EH (cell line): ENCODE measurements at regions not wholly inside any gene's neighbourhood (a gene's known extent, or its start where the extent isn't known, plus 50 kb on each side); places are given as distances from the start of the nearest gene placed in this dataset.

Source experiments
- DNase-seq: peaks from one replicate; pipeline ENCODE4 v3.0.0-alpha.2; 2015; ENCODE audit warnings: low read depth

DNA sequence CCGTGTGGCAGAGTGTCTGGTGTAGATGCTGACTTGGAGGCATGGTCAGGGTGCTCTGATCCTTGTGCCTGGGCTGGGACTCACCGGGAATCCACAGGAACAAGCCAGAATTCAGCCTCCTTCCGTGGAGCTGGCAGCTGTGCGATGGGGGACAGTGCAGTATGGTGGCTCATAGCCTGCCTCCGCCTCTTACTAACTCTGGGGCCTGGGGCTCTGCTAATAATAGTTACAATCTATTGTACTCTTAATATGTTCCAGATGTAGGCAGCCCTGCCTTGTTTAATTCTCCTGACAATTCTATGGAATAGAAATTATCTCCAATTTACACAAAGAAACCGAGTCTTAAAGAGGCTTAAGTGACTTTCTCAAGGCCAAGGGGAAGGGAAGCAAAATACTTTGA, 77.6 kb downstream of the PCDH1 start:
- peak; percentile 47 for DNase-seq

DNA sequence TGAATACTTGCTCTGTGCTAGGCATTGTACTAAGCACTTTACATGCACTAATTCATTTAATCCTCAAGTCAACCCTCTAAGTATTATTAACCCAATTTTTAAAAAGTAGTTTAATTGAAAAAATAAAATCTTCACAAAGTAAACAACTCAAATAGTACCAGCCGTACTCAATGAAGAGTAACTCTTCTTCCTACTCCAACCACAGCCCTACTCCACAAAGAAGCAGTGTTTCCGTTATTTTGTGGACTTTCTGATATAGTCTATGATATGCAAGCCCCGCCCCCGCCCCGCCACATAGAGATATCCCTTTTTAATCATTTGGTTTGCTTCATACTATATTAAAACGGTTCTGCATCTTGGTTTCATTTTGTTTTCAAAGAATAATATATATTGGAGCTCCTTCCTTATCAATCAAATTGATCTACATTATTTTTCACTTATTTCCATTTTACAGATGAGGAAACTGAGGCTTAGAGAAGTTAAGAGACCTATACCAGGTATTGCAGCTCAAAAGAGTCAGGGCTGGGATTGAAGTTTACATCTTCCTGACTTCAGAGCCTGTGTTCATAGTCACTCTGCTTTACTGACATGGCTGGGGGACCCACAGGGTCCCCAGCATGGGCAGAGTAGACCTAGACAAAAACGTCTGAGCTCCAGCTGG, 78.6 kb downstream of the PCDH1 start:
- DNase-seq, result no peak

GRCh38 chr5:141797425-141797824, 80.8 kb downstream of the PCDH1 start:
- DNase-seq, result no peak

DNA sequence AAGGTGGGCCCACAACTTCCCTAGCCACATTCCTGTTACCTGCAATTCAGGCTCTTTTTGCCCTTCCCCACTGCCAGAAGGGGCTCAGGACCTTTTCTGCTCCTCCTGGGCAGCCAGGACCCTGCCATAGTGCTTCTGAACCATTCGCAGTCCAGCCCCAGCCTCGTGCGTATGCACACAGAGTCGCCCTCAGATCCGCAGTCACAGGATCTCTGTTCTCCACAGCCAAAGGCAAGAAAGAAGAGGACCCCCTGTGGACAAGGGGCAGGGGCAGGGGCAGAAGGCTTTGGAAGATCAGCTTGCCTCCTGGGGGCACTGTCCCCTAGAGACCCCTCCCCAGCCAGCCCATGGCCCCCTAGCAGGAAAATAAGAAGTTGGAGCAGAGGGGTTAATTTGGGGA, 82.8 kb downstream of the PCDH1 start:
- no peak for DNase-seq

DNA sequence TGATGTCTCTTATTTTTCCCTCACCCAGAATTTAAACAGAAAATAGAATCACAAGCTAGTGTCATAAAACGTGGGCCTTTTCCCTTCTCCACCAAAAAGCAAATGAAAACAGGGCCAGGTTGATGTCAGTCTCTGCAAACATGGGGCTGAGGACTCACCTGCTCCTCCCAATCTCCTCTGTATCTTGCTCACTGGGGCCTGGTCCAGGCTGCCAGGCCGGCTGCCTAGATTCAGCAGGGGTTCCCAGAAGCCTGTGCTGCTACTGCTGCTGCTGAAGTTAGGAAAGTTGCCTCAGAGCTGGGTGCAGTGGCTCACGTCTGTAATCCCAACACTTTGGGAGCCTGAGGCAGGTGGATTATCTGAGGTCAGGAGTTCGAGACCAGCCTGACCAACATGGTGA, 84.3 kb downstream of the PCDH1 start:
- DNase-seq, result no peak

DNA sequence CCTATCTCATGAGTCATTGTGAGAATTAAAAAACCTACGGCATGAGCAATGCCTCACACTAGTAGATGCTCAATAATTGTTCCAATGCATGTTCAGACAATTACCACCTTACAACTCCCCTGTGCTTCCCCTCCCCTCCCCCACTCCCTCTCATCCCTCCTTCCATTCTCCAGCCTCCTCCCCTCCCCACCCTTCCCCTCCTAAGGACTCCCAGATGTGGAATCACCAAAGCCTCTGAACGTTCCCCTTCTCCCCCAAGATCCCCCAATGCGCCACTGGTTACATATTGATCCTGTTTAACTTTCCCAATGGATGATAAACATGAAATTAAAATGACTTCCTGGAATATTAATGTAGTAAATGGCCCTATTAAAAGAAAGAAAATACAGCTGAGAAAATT, 84.8 kb downstream of the PCDH1 start:
- DNase-seq, result no peak

DNA sequence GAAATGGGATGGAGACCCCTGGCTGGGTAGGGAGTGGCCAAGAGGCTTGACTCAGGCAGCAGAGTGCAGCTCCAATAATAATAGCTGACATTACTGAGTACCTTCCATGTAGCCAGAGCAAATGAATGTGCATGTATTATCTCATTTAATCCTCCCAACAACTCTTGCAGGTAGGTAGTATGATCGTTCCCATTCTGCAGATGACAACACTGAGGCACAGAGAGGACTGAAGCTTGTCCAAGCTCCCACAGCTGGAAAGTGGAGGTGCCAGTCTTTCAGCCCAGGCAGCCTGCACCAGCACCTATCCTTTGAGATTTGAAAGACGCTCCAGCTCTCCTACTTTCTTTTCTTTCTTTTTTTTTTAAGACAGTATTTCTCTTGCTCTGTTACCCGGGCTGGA, 87.6 kb downstream of the PCDH1 start:
- DNase-seq, result no peak

GRCh38 chr5:141789330-141789729, 88.9 kb downstream of the PCDH1 start:
- DNase-seq, result no peak

DNA sequence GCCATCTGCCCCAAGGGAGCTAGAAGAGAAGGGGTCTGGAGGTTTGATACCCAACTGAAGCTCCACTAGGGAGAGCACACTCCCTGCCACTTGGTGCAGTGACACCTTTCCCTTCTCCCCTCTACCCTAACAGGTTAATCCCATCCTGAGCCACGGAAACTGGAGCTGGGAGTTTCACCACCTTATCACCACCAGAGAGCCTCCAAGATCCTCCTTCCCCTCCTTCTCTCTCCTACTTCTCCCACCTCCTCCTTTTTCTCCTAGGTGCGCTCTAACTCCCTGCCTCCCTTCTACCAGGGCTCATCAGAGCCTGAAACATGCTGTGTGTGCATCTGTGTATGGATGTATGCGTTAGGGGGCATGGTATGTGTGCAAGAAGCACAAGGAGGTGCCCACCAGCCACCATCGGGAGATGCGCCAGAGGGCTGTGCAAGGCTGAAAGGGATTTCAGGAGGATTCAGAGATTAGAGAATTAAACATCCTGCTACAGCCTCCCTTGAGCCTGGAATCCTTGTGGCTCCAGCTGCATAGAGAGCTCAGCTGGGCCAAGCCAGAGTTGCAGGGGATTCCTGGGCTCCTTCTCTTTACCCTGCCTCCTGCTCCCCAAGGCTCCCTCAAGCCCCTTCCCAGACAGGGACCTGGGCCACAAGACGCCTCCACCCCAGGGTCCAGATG, 89.8 kb downstream of the PCDH1 start:
- DNase-seq, result no peak

DNA sequence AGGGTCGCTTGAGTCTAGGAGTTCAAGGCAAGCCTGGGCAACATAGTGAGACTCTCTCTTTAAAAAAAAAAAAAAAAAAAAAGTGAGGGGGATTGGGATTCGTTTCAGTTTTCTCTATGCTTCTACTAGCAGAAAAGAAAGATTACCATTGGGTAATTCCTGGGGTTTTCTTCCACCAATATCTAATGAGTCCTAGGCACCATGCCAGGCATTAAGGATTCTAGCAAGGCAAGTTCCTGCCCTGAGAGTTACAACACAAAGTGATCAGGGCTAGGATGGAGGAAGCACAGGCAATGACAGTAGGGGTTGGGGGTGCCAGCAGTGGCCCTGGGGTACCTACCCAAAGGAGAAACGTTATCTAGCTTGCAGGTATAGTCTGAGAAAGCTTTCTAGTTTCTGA, 90.8 kb downstream of the PCDH1 start:
- DNase-seq, result peak; percentile 18

DNA sequence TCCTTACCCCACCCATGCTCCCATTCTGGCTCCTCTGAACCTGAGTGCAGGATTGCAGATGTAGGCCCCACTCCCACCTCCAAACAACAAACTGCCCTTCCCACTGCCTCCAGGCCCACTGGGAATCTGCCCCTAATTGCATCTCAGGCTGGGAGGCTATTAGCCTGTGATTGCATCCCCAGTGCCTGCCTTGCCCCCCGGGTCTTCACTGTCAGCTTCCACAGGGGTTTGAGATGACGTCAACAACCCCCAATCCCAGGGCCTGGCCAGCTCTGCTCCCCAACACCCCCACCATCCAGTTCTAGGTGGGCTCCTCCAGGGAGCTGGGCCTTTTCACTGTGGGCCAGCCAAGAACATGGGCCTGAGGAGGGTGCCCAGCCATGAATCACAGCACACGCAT, 91.5 kb downstream of the PCDH1 start:
- no peak for DNase-seq

DNA sequence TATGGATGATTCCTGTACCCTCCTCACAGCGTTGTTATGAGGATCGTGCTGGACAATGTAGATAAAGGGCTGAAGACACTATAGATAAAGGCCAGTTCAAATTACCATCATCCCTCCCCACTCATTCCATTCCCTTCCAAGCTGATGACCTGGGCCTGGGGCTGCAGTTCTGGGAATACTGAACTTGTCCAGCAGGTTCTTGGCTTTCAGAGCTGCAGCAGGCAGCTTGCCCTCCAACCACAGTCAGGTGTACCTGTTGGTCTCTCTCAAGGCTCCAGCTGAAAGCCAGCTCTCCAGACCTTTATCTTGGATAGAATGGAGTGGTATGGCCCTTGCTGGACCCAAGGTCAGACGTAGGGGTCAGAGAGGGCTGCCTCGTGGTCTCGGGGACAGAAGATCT, 92.5 kb downstream of the PCDH1 start:
- no peak for DNase-seq

DNA sequence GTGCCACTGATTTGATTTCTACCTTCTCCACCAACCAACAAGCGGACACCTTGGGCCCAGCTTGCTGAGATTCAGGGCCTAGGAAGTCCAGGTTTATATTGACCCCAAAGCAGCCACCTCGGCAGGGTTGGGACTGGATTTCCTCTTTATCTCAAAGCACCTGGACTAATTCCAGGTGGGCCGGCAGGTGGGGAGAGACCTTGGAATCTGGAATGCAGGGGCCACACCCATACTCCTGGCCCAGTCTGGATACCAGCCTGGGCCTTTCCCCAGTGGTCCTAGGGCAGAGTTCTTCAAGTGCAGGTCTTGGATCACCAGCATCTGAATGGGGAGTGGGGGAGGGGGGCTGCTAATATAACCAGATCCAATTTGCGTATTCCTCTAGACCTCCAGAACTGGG, 93.1 kb downstream of the PCDH1 start:
- no peak for DNase-seq

- no peak for DNase-seq
Measured at GRCh38 chr5:141784529-141784928, 93.7 kb downstream of the PCDH1 start.

DNA sequence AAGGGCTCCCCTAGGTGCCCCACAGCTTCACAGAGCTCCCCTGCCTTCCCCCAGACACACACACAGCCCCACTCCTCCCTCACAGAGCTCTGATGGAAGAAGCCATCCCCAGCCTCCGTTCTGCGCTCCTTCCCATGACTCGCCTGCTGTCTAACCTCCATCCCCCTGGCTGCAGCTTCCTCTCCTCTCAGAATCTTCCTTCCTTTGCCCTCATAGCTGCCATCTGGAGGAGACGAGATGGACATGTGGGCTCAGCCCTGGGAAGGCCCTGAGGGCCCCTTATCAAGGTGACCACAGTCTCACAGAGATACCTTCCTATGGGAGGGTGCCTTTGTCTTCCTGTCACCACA, 94.3 kb downstream of the PCDH1 start:
- no peak for DNase-seq

DNA sequence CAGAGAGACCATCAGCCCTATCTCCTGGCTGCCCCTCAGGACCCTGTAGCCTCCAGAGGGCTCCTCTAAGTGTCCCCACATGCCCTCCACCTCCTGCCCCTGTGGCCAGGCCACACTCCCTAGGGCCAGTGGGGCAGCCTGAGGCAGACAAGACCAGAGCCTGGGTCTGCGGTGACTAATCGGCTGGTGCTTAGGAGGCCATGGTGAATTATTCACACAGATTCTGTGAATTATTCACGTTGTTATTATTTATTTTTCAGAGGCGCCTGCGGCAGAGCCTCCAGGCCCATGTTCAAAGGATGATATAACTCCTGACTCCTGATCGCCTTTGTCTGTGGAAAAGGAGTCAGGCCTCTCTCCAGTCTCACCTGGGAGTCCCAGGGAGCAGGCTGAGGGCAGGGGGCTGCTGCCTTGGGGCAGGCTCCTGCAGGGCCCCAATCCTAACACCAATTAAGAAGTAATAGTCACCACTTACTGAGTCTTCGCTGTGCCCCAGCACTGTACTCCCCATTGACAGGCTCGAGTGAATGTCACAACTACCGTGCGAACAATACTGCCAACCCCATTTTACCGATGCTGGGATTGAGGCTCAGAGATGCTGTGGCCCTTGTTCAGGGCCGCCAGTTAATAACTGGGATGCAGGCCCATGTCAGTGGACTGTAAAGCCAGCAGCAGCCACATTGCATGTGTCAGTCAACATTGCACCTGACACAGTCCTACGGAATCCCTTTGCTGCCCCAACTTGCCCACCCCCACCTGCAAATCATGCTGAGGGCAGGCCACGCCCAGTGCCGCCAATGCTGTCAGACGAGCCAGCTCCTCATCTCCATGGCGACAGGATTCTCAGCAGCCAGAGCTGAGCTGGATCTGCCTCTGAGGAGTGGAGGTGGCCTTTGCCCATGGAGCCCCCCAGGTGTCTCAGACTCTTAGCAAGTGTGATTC, 94.9 kb downstream of the PCDH1 start:
- DNase-seq, result no peak

- DNase-seq, result no peak
Measured at GRCh38 chr5:141781910-141782309, 96.3 kb downstream of the PCDH1 start.

GRCh38 chr5:141780952-141781781, 97.0 kb downstream of the PCDH1 start:
- no peak for DNase-seq

DNA sequence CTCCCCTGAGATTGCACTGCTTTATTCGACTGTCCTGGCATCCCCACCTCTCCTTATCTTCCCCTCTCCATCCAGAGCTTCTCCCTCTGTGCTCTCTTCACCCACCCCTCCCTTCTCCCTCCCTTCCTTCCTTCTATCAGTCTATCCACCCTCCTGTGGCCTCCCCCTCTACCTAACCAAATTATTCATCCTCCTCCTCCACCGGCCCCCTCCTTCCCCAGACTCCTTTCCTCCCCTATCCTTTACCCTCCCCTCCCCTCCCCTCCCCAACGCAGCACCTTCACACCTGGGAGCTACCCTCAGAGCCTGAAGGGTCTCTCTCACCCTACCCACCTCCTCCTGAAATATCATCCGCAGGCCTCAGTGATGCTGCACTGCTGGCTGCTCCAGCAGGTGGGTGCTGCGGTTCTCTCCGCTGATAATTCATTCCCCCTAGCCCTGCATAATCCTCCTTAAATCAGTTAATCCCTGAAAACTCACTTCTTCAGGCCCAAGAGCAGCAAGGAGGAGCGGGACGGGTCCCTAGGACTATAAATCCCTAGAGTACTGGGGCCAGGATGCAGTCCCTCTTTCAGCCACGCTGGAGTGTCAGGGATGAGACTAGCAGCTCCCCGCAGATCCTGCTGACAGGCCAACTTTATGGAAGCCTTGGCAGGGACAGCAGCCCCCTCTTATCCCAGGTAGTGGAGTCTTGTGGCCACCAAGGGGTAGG, 97.8 kb downstream of the PCDH1 start:
- DNase-seq, result no peak

DNA sequence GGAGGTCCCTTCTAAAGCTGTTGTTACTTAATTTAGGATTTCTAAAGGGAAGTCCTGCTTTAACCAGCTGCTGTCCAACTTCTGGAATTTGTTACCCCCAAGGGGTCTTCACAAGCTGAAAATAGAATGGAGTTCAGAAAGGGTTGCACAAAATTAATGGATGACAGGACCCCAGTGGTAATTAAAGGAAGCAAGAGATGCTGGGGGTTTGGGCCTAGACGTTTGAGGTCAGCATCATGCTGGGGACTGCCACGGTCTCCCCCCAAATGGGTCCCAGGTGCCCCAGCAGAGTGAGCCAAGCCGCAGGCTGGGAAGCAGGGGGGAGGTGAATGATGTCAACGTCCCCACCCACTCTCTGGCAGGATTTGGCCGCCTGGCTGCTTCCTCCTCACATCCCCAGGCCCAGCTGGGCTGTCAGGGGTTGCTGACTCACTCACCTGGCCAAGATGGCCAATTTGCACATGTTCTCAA, 97.5 kb upstream of the ARAP3 start:
- no peak for DNase-seq

- DNase-seq, result no peak
Measured at GRCh38 chr5:141778683-141779082, 96.7 kb upstream of the ARAP3 start.
